ENCODE measurements at regions not wholly inside any gene's neighbourhood (a gene's known extent, or its start where the extent isn't known, plus 50 kb on each side); places are given as distances from the start of the nearest gene placed in this dataset.

- H2AFZ ChIP-seq (ENCODE audit: low read depth, low read length), result no peak overlapping the region
- TF ChIP-seq CTCF (IDR thresholded peaks at IDR 0.05; ENCODE audit: low read depth, low read length) (no peak), EZH2phosphoT487 (IDR thresholded peaks at IDR 0.05; ENCODE audit: low read depth) (no peak)
Observed at GRCh38 chr2:133710613-133711012, 142.3 kb upstream of the NCKAP5 start.

GRCh38 chr2:133711201-133711600 lies 142.9 kb upstream of the NCKAP5 start:
- Histone ChIP-seq H4K20me1 (ENCODE audit: insufficient read depth, low read length) (no peaks in the 10 kb centered on the region), H3K79me2 (ENCODE audit: low read length) (no peaks in the 10 kb centered on the region), H3K27me3 (ENCODE audit: low read depth, low read length) (no peaks in the 10 kb centered on the region), H3K36me3 (replicated peaks; ENCODE audit: low read depth, low read length) (no peaks in the 10 kb centered on the region), H3K9ac (ENCODE audit: low read length) (no peak overlapping the region), H3K27ac (ENCODE audit: low read length) (no peak overlapping the region), H3K4me2 (ENCODE audit: low read length) (no peak overlapping the region), H3K4me1 (ENCODE audit: low read length) (no peaks in the 10 kb centered on the region), H3K9me3 (ENCODE audit: insufficient read depth, low read length) (no peaks in the 10 kb centered on the region), H2AFZ (ENCODE audit: low read depth, low read length) (no peak overlapping the region), H3K4me3 (ENCODE audit: low read length) (no peak overlapping the region)
- TF ChIP-seq EZH2phosphoT487 (IDR thresholded peaks at IDR 0.05; ENCODE audit: low read depth), result no peak

More at GRCh38 chr2:133710613-133711012, 142.3 kb upstream of the NCKAP5 start:
- no peak overlapping the region for H3K4me3 ChIP-seq (ENCODE audit: low read length)
- H3K27ac ChIP-seq (ENCODE audit: low read length), result no peak overlapping the region
- no peaks in the 10 kb centered on the region for H3K79me2 ChIP-seq (ENCODE audit: low read length)
- H3K4me1 ChIP-seq (ENCODE audit: low read length), result no peaks in the 10 kb centered on the region
- H4K20me1 ChIP-seq (ENCODE audit: insufficient read depth, low read length), result no peaks in the 10 kb centered on the region
- H3K9me3 ChIP-seq (ENCODE audit: insufficient read depth, low read length), result no peaks in the 10 kb centered on the region
- H3K36me3 ChIP-seq (replicated peaks; ENCODE audit: low read depth, low read length), result no peaks in the 10 kb centered on the region
- H3K4me2 ChIP-seq (ENCODE audit: low read length), result no peak overlapping the region
- no peaks in the 10 kb centered on the region for H3K27me3 ChIP-seq (ENCODE audit: low read depth, low read length)
- H3K9ac ChIP-seq (ENCODE audit: low read length), result no peak overlapping the region

- no peak for TF ChIP-seq CTCF (IDR thresholded peaks at IDR 0.05; ENCODE audit: low read depth, low read length)
- TF ChIP-seq EZH2phosphoT487 (IDR thresholded peaks at IDR 0.05; ENCODE audit: low read depth), result no peak
- H2AFZ ChIP-seq (ENCODE audit: low read depth, low read length), result no peak overlapping the region
- no peaks in the 10 kb centered on the region for H3K9me3 ChIP-seq (ENCODE audit: insufficient read depth, low read length)
- no peak overlapping the region for H3K4me2 ChIP-seq (ENCODE audit: low read length)
- H3K4me1 ChIP-seq (ENCODE audit: low read length), result no peaks in the 10 kb centered on the region
- H3K27ac ChIP-seq (ENCODE audit: low read length), result no peak overlapping the region
- no peak overlapping the region for H3K9ac ChIP-seq (ENCODE audit: low read length)
- no peak overlapping the region for H3K4me3 ChIP-seq (ENCODE audit: low read length)
- no peaks in the 10 kb centered on the region for H3K79me2 ChIP-seq (ENCODE audit: low read length)
- no peaks in the 10 kb centered on the region for H3K27me3 ChIP-seq (ENCODE audit: low read depth, low read length)
- no peaks in the 10 kb centered on the region for H4K20me1 ChIP-seq (ENCODE audit: insufficient read depth, low read length)
- H3K36me3 ChIP-seq (replicated peaks; ENCODE audit: low read depth, low read length), result no peaks in the 10 kb centered on the region
Observed at GRCh38 chr2:133711806-133712205, 143.5 kb upstream of the NCKAP5 start.

GRCh38 chr2:133712369-133712768 lies 144.1 kb upstream of the NCKAP5 start:
- Histone ChIP-seq H3K27me3 (ENCODE audit: low read depth, low read length) (no peaks in the 10 kb centered on the region), H3K9ac (ENCODE audit: low read length) (no peak overlapping the region), H3K27ac (ENCODE audit: low read length) (no peak overlapping the region), H3K4me3 (ENCODE audit: low read length) (no peak overlapping the region), H3K36me3 (replicated peaks; ENCODE audit: low read depth, low read length) (no peaks in the 10 kb centered on the region), H3K4me2 (ENCODE audit: low read length) (no peak overlapping the region), H3K79me2 (ENCODE audit: low read length) (no peaks in the 10 kb centered on the region), H4K20me1 (ENCODE audit: insufficient read depth, low read length) (no peaks in the 10 kb centered on the region), H2AFZ (ENCODE audit: low read depth, low read length) (no peak overlapping the region), H3K4me1 (ENCODE audit: low read length) (no peaks in the 10 kb centered on the region), H3K9me3 (ENCODE audit: insufficient read depth, low read length) (no peaks in the 10 kb centered on the region)
- TF ChIP-seq EZH2phosphoT487 (IDR thresholded peaks at IDR 0.05; ENCODE audit: low read depth), result no peak
- no peak for TF ChIP-seq CTCF (IDR thresholded peaks at IDR 0.05; ENCODE audit: low read depth, low read length)

Measured in OCI-LY3 (cell line).